Activated CD4-positive, alpha-beta memory T cell treated with anti-CD3 and anti-CD28 coated beads for 36 hours (primary cell): ENCODE measurements at regions not wholly inside any gene's neighbourhood (a gene's known extent, or its start where the extent isn't known, plus 50 kb on each side); places are given as distances from the start of the nearest gene placed in this dataset.

ENCODE experiments used
- CTCF ChIA-PET: fragments of 350-600 bp; sonication (Branson Sonifier 250); formaldehyde crosslinking; loops from one replicate; lab custom pipeline; 2021; ENCODE audit warnings: antibody characterized with exemption, inconsistent platforms; lab: Charles Lee
- POLR2A ChIA-PET: fragments of 350-600 bp; sonication (Branson Sonifier 250); formaldehyde crosslinking; loops from one replicate; lab custom pipeline; 2021; ENCODE audit warnings: antibody characterized with exemption; lab: Charles Lee
- DNase-seq: peaks from one replicate; pipeline ENCODE4 v3.0.0-alpha.2; 2020
- H3K27ac Mint-ChIP-seq: one replicate; pipeline ENCODE4 v1.8.0; 2021; ENCODE audit warnings: mixed read lengths
- H3K27me3 Mint-ChIP-seq: one replicate; pipeline ENCODE4 v1.8.0; 2021; ENCODE audit warnings: mixed read lengths
- H3K36me3 Mint-ChIP-seq: one replicate; pipeline ENCODE4 v1.8.0; 2021; ENCODE audit warnings: mixed read lengths
- H3K4me1 Mint-ChIP-seq: one replicate; pipeline ENCODE4 v1.8.0; 2021; ENCODE audit warnings: low read depth, mixed read lengths
- H3K4me3 Mint-ChIP-seq: one replicate; pipeline ENCODE4 v1.8.0; 2021; ENCODE audit warnings: mild to moderate bottlenecking, mixed read lengths
- H3K9me3 Mint-ChIP-seq: one replicate; pipeline ENCODE4 v1.8.0; 2021; ENCODE audit warnings: mixed read lengths
- intact Hi-C: fragments of 100-400 bp; cut with micrococcal nuclease; formaldehyde crosslinking; loops from one replicate; pipeline ENCODE4 v1.15.1; 2023

- Mint-ChIP-seq H3K4me3 (no peak overlapping the region), H3K27ac (no peak overlapping the region), H3K9me3 (peaks cover 6% of the 10 kb centered on the region), H3K4me1 (no peaks in the 10 kb centered on the region), H3K27me3 (no peaks in the 10 kb centered on the region), H3K36me3 (no peaks in the 10 kb centered on the region)
- DNase-seq, result no peak
- ChIA-PET POLR2A (no interaction called here), CTCF (no interaction called here)
- intact Hi-C loops, result no loop called here
Measured at GRCh38 chr21:27134516-27134915, 167.6 kb upstream of the ADAMTS5 start.

- intact Hi-C loops, result no loop called here
- H3K27ac Mint-ChIP-seq, result no peak overlapping the region
- H3K36me3 Mint-ChIP-seq, result no peaks in the 10 kb centered on the region
- peaks cover 6% of the 10 kb centered on the region for H3K9me3 Mint-ChIP-seq
- H3K4me1 Mint-ChIP-seq, result no peaks in the 10 kb centered on the region
- no peak overlapping the region for H3K4me3 Mint-ChIP-seq
- CTCF ChIA-PET, result no interaction called here
- POLR2A ChIA-PET, result no interaction called here
- H3K27me3 Mint-ChIP-seq, result no peaks in the 10 kb centered on the region
- DNase-seq, result no peak
Measured at GRCh38 chr21:27132266-27132665, 165.4 kb upstream of the ADAMTS5 start.

GRCh38 chr21:27130154-27130553, 163.3 kb upstream of the ADAMTS5 start:
- ChIA-PET CTCF (no interaction called here), POLR2A (no interaction called here)
- H3K36me3 Mint-ChIP-seq, result no peaks in the 10 kb centered on the region
- no peak overlapping the region for H3K4me3 Mint-ChIP-seq
- no peak for DNase-seq
- H3K4me1 Mint-ChIP-seq, result no peaks in the 10 kb centered on the region
- peaks cover 6% of the 10 kb centered on the region for H3K9me3 Mint-ChIP-seq
- no peak overlapping the region for H3K27ac Mint-ChIP-seq
- intact Hi-C loops, result no loop called here
- H3K27me3 Mint-ChIP-seq, result no peaks in the 10 kb centered on the region

- intact Hi-C loops, result no loop called here
- Mint-ChIP-seq H3K9me3 (peaks cover 6% of the 10 kb centered on the region), H3K27ac (no peak overlapping the region), H3K36me3 (no peaks in the 10 kb centered on the region), H3K27me3 (no peaks in the 10 kb centered on the region), H3K4me3 (no peak overlapping the region), H3K4me1 (no peaks in the 10 kb centered on the region)
- CTCF ChIA-PET, result no interaction called here
- POLR2A ChIA-PET, result no interaction called here
- no peak for DNase-seq
Measured at GRCh38 chr21:27129694-27130093, 162.8 kb upstream of the ADAMTS5 start.

- Mint-ChIP-seq H3K4me3 (no peak overlapping the region), H3K4me1 (no peaks in the 10 kb centered on the region), H3K36me3 (no peaks in the 10 kb centered on the region), H3K9me3 (peaks cover 6% of the 10 kb centered on the region), H3K27ac (no peak overlapping the region), H3K27me3 (no peaks in the 10 kb centered on the region)
- no peak for DNase-seq
- ChIA-PET CTCF (no interaction called here), POLR2A (no interaction called here)
- intact Hi-C loops, result no loop called here
Measured at GRCh38 chr21:27129215-27129614, 162.3 kb upstream of the ADAMTS5 start.

GRCh38 chr21:27126140-27126539, 159.3 kb upstream of the ADAMTS5 start:
- no peak for DNase-seq
- CTCF ChIA-PET, result no interaction called here
- Mint-ChIP-seq H3K9me3 (no peaks in the 10 kb centered on the region), H3K27me3 (no peaks in the 10 kb centered on the region), H3K27ac (no peak overlapping the region), H3K4me3 (no peak overlapping the region), H3K36me3 (no peaks in the 10 kb centered on the region), H3K4me1 (no peaks in the 10 kb centered on the region)
- intact Hi-C loops, result no loop called here
- POLR2A ChIA-PET, result no interaction called here

- DNase-seq, result no peak
- ChIA-PET POLR2A (no interaction called here), CTCF (no interaction called here)
- intact Hi-C loops, result no loop called here
- no peaks in the 10 kb centered on the region for H3K4me1 Mint-ChIP-seq
- no peak overlapping the region for H3K4me3 Mint-ChIP-seq
- no peak overlapping the region for H3K27ac Mint-ChIP-seq
- no peaks in the 10 kb centered on the region for H3K27me3 Mint-ChIP-seq
- no peaks in the 10 kb centered on the region for H3K36me3 Mint-ChIP-seq
- no peaks in the 10 kb centered on the region for H3K9me3 Mint-ChIP-seq
Measured at GRCh38 chr21:27122686-27123085, 155.8 kb upstream of the ADAMTS5 start.

- no peak for DNase-seq
- no peak overlapping the region for H3K4me3 Mint-ChIP-seq
- no peaks in the 10 kb centered on the region for H3K27me3 Mint-ChIP-seq
- POLR2A ChIA-PET, result no interaction called here
- intact Hi-C loops, result no loop called here
- H3K36me3 Mint-ChIP-seq, result no peaks in the 10 kb centered on the region
- H3K4me1 Mint-ChIP-seq, result no peaks in the 10 kb centered on the region
- peaks cover 5% of the 10 kb centered on the region for H3K9me3 Mint-ChIP-seq
- CTCF ChIA-PET, result no interaction called here
- H3K27ac Mint-ChIP-seq, result no peak overlapping the region
Measured at GRCh38 chr21:27114111-27114510, 147.2 kb upstream of the ADAMTS5 start.

- Mint-ChIP-seq H3K9me3 (peaks cover 5% of the 10 kb centered on the region), H3K4me1 (no peaks in the 10 kb centered on the region), H3K27me3 (no peaks in the 10 kb centered on the region), H3K27ac (no peak overlapping the region), H3K4me3 (no peak overlapping the region), H3K36me3 (no peaks in the 10 kb centered on the region)
- intact Hi-C loops, result no loop called here
- ChIA-PET CTCF (no interaction called here), POLR2A (no interaction called here)
- no peak for DNase-seq
Measured at GRCh38 chr21:27112186-27112585, 145.3 kb upstream of the ADAMTS5 start.

GRCh38 chr21:27110956-27111355, 144.1 kb upstream of the ADAMTS5 start:
- no peak overlapping the region for H3K4me3 Mint-ChIP-seq
- intact Hi-C loops, result no loop called here
- ChIA-PET POLR2A (no interaction called here), CTCF (no interaction called here)
- H3K36me3 Mint-ChIP-seq, result no peaks in the 10 kb centered on the region
- DNase-seq, result no peak
- H3K4me1 Mint-ChIP-seq, result no peaks in the 10 kb centered on the region
- H3K9me3 Mint-ChIP-seq, result no peaks in the 10 kb centered on the region
- H3K27ac Mint-ChIP-seq, result no peak overlapping the region
- H3K27me3 Mint-ChIP-seq, result no peaks in the 10 kb centered on the region

GRCh38 chr21:27108701-27109100, 141.8 kb upstream of the ADAMTS5 start:
- Mint-ChIP-seq H3K4me1 (no peaks in the 10 kb centered on the region), H3K27me3 (no peaks in the 10 kb centered on the region), H3K9me3 (no peaks in the 10 kb centered on the region), H3K36me3 (no peaks in the 10 kb centered on the region), H3K27ac (no peak overlapping the region), H3K4me3 (no peak overlapping the region)
- no peak for DNase-seq
- intact Hi-C loops, result no loop called here
- ChIA-PET POLR2A (no interaction called here), CTCF (no interaction called here)

- Mint-ChIP-seq H3K4me3 (no peak overlapping the region), H3K27ac (no peak overlapping the region), H3K36me3 (no peaks in the 10 kb centered on the region), H3K27me3 (no peaks in the 10 kb centered on the region), H3K4me1 (no peaks in the 10 kb centered on the region), H3K9me3 (no peaks in the 10 kb centered on the region)
- intact Hi-C loops, result no loop called here
- POLR2A ChIA-PET, result no interaction called here
- CTCF ChIA-PET, result no interaction called here
- DNase-seq, result no peak
Measured at GRCh38 chr21:27108228-27108627, 141.3 kb upstream of the ADAMTS5 start.

GRCh38 chr21:27104846-27105431, 138.1 kb upstream of the ADAMTS5 start:
- no peaks in the 10 kb centered on the region for H3K36me3 Mint-ChIP-seq
- no peak overlapping the region for H3K27ac Mint-ChIP-seq
- no peaks in the 10 kb centered on the region for H3K4me1 Mint-ChIP-seq
- H3K4me3 Mint-ChIP-seq, result no peak overlapping the region
- ChIA-PET POLR2A (no interaction called here), CTCF (no interaction called here)
- no peak for DNase-seq
- intact Hi-C loops, result no loop called here
- no peaks in the 10 kb centered on the region for H3K27me3 Mint-ChIP-seq
- H3K9me3 Mint-ChIP-seq, result no peaks in the 10 kb centered on the region
